Osteoblast (primary cell): ENCODE measurements at regions not wholly inside any gene's neighbourhood (a gene's known extent, or its start where the extent isn't known, plus 50 kb on each side); places are given as distances from the start of the nearest gene placed in this dataset.

ENCODE experiments used
- DNase-seq: peaks from one replicate; pipeline ENCODE4 v3.0.0; 2011; ENCODE audit warnings: low spot score, mixed read lengths; ENCODE audit not compliant: insufficient read length; ENCODE audit errors: missing footprints
- H2AFZ ChIP-seq: 2 replicates; pipeline ENCODE4 v1.6.0; 2011; ENCODE audit warnings: mild to moderate bottlenecking, low read length
- H3K27ac ChIP-seq: 2 replicates; pipeline ENCODE4 v1.5.1; 2011; ENCODE audit warnings: mild to moderate bottlenecking, low read depth, low read length, moderate library complexity
- H3K27me3 ChIP-seq: 2 replicates; pipeline ENCODE4 v1.6.0; 2012; ENCODE audit warnings: mild to moderate bottlenecking, control low read depth, inconsistent platforms, low read length, moderate library complexity; ENCODE audit not compliant: insufficient read depth
- H3K36me3 ChIP-seq: 2 replicates; pipeline ENCODE4 v1.5.1; 2011; ENCODE audit warnings: mild to moderate bottlenecking, low read length, control low read depth, moderate library complexity; ENCODE audit not compliant: insufficient read depth
- H3K4me1 ChIP-seq: 2 replicates; pipeline ENCODE4 v1.5.1; 2011; ENCODE audit warnings: mild to moderate bottlenecking, low read length, control low read depth, moderate library complexity; ENCODE audit not compliant: insufficient read depth
- H3K4me2 ChIP-seq: 2 replicates; pipeline ENCODE4 v1.6.0; 2011; ENCODE audit warnings: mild to moderate bottlenecking, low read length; ENCODE audit not compliant: insufficient read depth
- H3K4me3 ChIP-seq: fragments of 200-600 bp; sonication (generic); 3 replicates; pipeline ENCODE4 v1.5.1; 2012; ENCODE audit warnings: mild to moderate bottlenecking, low read length, inconsistent platforms; ENCODE audit not compliant: insufficient read depth
- H3K79me2 ChIP-seq: 2 replicates; pipeline ENCODE4 v1.6.0; 2012; ENCODE audit warnings: mild to moderate bottlenecking, low read length, control low read depth, inconsistent platforms; ENCODE audit not compliant: insufficient read depth
- H3K9me3 ChIP-seq: 2 replicates; pipeline ENCODE4 v1.5.1; 2011; ENCODE audit warnings: low read depth, low read length, control low read depth
- H4K20me1 ChIP-seq: 2 replicates; pipeline ENCODE4 v1.6.0; 2012; ENCODE audit warnings: mild to moderate bottlenecking, low read length, control low read depth; ENCODE audit not compliant: insufficient read depth
- CTCF ChIP-seq: IDR thresholded peaks from 2 replicates; pipeline ENCODE4 v1.5.1; 2011; ENCODE audit warnings: mild to moderate bottlenecking, low read depth, low read length, moderate library complexity; ENCODE audit errors: extremely low read depth

- Histone ChIP-seq H3K4me3 (no peak overlapping the region), H3K79me2 (no peaks in the 10 kb centered on the region), H3K4me2 (no peak overlapping the region), H4K20me1 (no peaks in the 10 kb centered on the region), H3K9me3 (no peaks in the 10 kb centered on the region), H3K27me3 (no peaks in the 10 kb centered on the region), H3K27ac (no peak overlapping the region), H3K36me3 (no peaks in the 10 kb centered on the region), H2AFZ (no peak overlapping the region), H3K4me1 (peaks cover 4% of the 10 kb centered on the region)
- DNase-seq: no peak
- TF ChIP-seq CTCF: no peak
These were observed 166.0 kb upstream of the COL1A2 start for GRCh38 chr7:94228678-94229077.

DNA sequence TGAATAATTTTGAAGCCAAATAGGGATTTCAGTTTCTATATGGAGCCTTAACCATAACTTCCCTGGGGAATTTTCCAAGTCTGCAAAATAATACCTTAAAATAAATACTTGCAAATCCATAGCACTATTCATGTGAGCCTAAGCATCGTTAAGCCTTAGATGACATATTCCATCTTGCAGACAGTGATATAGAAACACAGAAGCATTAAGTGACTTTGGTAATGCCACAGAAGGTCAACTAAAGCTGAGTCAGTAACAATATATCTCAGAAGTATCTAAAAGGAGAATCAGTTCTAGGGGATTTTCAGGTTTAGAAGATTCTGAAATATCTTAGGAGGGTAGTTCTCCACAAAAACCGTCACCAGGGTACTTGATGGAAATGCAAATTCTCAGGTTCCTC is 163.4 kb upstream of the COL1A2 start:
- Histone ChIP-seq H2AFZ (no peak overlapping the region), H3K27me3 (no peaks in the 10 kb centered on the region), H3K4me1 (no peaks in the 10 kb centered on the region), H3K36me3 (no peaks in the 10 kb centered on the region), H4K20me1 (no peaks in the 10 kb centered on the region), H3K79me2 (no peaks in the 10 kb centered on the region), H3K27ac (no peak overlapping the region), H3K4me3 (no peak overlapping the region), H3K9me3 (no peaks in the 10 kb centered on the region), H3K4me2 (no peak overlapping the region)
- no peak for DNase-seq
- no peak for TF ChIP-seq CTCF

DNA sequence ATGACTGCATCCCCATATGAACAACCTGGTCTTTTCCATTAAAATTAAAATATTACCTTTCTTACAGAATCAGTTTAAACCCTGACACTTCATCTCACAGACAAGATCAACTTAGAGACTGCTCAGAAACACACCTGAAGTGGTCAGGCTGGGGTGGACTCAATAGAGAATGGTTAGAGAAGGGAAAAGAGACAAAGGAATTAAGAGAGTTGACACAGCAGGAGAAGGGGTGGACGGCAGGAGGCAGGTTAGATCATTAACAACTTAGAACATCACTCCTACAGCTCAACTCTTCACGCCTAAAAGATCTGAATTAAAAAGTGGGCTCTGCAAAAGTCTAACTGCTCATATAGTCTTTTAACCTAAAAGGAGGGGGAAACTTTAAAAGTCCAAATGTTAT is 157.7 kb upstream of the COL1A2 start:
- H3K9me3 ChIP-seq: no peaks in the 10 kb centered on the region
- no peaks in the 10 kb centered on the region for H3K79me2 ChIP-seq
- no peak for DNase-seq
- no peaks in the 10 kb centered on the region for H3K4me1 ChIP-seq
- H3K4me3 ChIP-seq: no peak overlapping the region
- H3K4me2 ChIP-seq: no peak overlapping the region
- no peaks in the 10 kb centered on the region for H3K36me3 ChIP-seq
- TF ChIP-seq CTCF: no peak
- H3K27me3 ChIP-seq: no peaks in the 10 kb centered on the region
- no peak overlapping the region for H3K27ac ChIP-seq
- H4K20me1 ChIP-seq: no peaks in the 10 kb centered on the region
- no peak overlapping the region for H2AFZ ChIP-seq

DNA sequence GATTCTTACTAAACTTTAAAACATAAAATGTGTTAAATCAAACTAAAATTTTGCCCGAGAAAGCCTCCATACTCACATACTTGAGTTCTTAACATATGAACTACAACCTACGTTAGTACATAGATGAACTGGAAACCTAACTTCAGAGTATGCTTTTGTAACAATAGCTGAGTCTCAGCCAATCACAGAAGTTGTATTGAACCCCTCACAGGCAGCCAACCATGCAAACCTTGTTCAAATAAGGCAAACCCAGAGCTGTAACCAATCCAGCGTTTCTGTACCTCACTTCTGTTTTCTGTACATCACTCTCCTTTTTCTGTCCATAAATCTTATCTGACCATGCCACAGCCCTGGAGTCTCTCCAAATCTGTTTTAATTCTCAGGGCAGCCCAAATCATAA is 157.3 kb upstream of the COL1A2 start:
- Histone ChIP-seq H3K27me3 (no peaks in the 10 kb centered on the region), H2AFZ (no peak overlapping the region), H3K4me1 (no peaks in the 10 kb centered on the region), H3K36me3 (no peaks in the 10 kb centered on the region), H4K20me1 (no peaks in the 10 kb centered on the region), H3K4me2 (no peak overlapping the region), H3K9me3 (no peaks in the 10 kb centered on the region), H3K27ac (no peak overlapping the region), H3K4me3 (no peak overlapping the region), H3K79me2 (no peaks in the 10 kb centered on the region)
- TF ChIP-seq CTCF: no peak
- DNase-seq: no peak
